C4-2B (cell line): ENCODE measurements at regions not wholly inside any gene's neighbourhood (a gene's known extent, or its start where the extent isn't known, plus 50 kb on each side); places are given as distances from the start of the nearest gene placed in this dataset.

Experiments used
- H3K27ac ChIP-seq: fragments of 450-650 bp; 2 replicates; pipeline ENCODE4 v1.5.1; 2017
- ZFX ChIP-seq: fragments of 450-650 bp; IDR thresholded peaks from 2 replicates; pipeline ENCODE4 v1.6.1; 2017
- TF ChIP-seq, protein P1 (sequence below): fragments of 450-650 bp; conservative IDR thresholded peaks from 2 replicates; pipeline ENCODE4 v1.5.1; 2017; ENCODE audit warnings: mild to moderate bottlenecking

DNA sequence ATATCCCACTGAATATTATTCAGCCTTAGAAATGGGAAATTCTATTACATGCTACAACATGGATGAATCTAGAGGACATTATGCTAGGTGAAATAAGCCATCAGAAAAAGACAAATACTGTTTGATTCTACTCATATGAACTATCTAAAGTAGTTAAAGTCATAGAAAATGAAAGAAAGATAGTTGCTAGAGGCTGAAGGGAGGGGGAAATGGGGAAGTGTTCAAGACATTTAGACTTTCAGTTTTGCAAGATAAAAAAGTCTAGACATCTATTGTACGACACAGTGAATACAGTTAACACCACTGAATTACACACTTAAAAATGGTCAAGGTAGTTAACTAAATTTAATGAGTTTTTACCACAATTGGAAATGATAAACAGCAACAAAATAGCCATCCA lies 835.9 kb upstream of the CHAC2 start:
- TF ChIP-seq, protein P1, sequence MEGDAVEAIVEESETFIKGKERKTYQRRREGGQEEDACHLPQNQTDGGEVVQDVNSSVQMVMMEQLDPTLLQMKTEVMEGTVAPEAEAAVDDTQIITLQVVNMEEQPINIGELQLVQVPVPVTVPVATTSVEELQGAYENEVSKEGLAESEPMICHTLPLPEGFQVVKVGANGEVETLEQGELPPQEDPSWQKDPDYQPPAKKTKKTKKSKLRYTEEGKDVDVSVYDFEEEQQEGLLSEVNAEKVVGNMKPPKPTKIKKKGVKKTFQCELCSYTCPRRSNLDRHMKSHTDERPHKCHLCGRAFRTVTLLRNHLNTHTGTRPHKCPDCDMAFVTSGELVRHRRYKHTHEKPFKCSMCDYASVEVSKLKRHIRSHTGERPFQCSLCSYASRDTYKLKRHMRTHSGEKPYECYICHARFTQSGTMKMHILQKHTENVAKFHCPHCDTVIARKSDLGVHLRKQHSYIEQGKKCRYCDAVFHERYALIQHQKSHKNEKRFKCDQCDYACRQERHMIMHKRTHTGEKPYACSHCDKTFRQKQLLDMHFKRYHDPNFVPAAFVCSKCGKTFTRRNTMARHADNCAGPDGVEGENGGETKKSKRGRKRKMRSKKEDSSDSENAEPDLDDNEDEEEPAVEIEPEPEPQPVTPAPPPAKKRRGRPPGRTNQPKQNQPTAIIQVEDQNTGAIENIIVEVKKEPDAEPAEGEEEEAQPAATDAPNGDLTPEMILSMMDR: no peak
- TF ChIP-seq ZFX: no peak
- no peak overlapping the region for H3K27ac ChIP-seq

GRCh38 chr2:52929412-52929811 lies 838.2 kb upstream of the CHAC2 start:
- TF ChIP-seq ZFX: no peak
- TF ChIP-seq, protein P1: no peak
- H3K27ac ChIP-seq: no peak overlapping the region

DNA sequence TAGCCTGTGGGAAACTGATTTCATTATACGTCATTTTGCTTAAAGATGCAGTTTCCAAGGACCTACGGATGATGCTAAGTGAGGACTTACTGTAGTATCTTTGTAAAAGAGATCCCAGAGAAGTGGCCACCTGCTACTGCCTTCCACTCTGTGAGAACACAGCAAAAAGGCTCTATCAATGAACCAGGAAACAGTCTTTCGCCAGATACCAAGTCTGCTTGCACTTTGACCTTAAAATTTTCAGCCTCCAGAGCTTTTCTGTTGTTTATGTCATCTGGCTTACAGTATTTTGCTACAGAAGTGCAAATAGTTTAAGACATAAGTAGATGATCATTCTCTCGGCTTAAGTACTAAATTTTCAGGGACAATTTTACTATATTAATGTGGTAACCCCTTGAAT lies 847.9 kb upstream of the CHAC2 start:
- H3K27ac ChIP-seq: no peak overlapping the region
- TF ChIP-seq, protein P1: no peak
- TF ChIP-seq ZFX: no peak

DNA sequence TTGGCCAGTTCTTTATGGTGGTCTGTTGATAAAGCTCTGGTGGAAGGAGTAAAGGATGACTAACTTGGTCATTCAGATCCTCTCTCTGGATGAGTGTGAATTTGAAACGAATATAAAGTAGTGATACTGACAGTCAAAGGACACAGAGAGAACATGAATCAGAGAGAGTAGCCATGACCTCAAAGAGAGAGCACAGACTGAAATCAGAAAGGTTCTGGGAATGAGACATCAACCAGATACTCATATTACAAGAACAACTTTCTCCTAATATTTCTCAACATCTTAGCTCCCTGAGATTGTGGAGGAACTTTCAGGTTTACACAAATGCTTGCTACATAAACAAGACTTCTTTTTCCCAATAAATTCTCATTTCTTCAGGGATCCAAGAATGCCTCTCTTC lies 849.1 kb upstream of the CHAC2 start:
- H3K27ac ChIP-seq: no peak overlapping the region
- TF ChIP-seq, protein P1: no peak
- no peak for TF ChIP-seq ZFX

GRCh38 chr2:52916981-52917380 lies 850.6 kb upstream of the CHAC2 start:
- no peak overlapping the region for H3K27ac ChIP-seq
- TF ChIP-seq ZFX: no peak
- TF ChIP-seq, protein P1: no peak

DNA sequence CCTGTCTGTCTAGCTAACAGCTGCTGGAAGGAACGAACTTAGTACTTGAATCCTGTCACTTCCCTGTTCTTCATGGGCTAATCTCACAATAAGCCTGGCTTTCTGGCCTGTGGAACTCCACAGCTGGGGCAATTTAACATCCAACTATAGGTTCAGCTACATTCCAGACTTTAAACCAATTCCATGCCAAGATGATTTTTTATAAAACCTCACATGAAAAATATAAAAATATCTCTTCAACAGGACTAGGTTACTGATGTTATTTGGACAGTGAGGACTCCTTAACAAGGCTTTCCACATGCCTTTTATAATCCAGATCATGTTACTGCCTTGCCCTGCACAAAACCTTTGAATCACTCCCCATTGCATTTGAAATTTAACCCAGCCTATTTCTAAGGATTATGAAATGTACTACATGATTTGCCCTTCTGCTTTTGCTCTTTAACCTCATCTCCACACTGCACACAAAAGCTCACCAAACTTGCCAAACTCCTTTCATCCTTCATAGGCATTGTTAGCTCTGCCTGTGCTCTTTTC lies 863.2 kb upstream of the CHAC2 start:
- no peak overlapping the region for H3K27ac ChIP-seq
- TF ChIP-seq ZFX: no peak
- TF ChIP-seq, protein P1: no peak

DNA sequence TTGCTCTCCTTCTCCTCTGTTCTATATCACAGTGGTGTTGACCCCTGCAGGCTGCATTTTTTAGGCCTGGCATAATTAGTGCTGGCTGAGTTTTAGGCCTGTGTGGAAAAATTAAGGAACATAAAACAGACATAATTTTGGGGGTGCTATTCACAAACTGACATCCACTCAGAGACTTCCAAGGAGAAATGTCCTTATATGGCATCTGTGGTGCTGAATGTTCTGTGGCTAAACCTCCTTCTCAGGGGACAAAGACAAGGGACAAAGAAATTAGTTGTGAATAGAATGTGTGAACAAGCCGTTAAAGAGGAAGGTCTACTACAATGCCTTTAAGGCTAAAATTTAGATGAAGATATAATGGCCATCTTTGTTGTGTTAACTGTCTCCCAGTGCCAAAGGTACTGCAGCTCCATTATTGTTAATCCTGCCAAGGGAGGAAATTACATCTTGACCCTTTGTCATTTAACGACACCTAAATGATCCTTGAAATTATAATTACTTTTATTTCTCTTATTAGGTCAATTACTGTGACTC lies 870.0 kb upstream of the CHAC2 start:
- H3K27ac ChIP-seq: no peak overlapping the region
- TF ChIP-seq, protein P1: no peak
- TF ChIP-seq ZFX: no peak
